Fibroblast of lung (primary cell): ENCODE measurements at regions not wholly inside any gene's neighbourhood (a gene's known extent, or its start where the extent isn't known, plus 50 kb on each side); places are given as distances from the start of the nearest gene placed in this dataset.

Experiments used
- DNase-seq, 2 donors: peaks; one replicate each; pipeline versions ENCODE4 v3.0.0 to v3.0.0-alpha.2; 2010; ENCODE audit warnings: low read depth in 2 of 2
- H2AFZ ChIP-seq: 2 replicates; pipeline ENCODE4 v1.5.1; 2012; ENCODE audit warnings: low read length, control low read depth, inconsistent platforms
- H3K27ac ChIP-seq: 2 replicates; pipeline ENCODE4 v1.5.1; 2011; ENCODE audit warnings: low read length, control low read depth; ENCODE audit not compliant: insufficient read depth
- H3K27me3 ChIP-seq: 2 replicates; pipeline ENCODE4 v1.5.1; 2011; ENCODE audit warnings: mild to moderate bottlenecking, low read length; ENCODE audit not compliant: control insufficient read depth, insufficient read depth
- H3K36me3 ChIP-seq: 2 replicates; pipeline ENCODE4 v1.5.1; 2011; ENCODE audit warnings: low read length; ENCODE audit not compliant: control insufficient read depth, insufficient read depth
- H3K4me1 ChIP-seq: 2 replicates; pipeline ENCODE4 v1.5.1; 2011; ENCODE audit warnings: low read length; ENCODE audit not compliant: control insufficient read depth, insufficient read depth; ENCODE audit errors: extremely low read depth
- H3K4me2 ChIP-seq: 2 replicates; pipeline ENCODE4 v1.5.1; 2011; ENCODE audit warnings: low read length, control low read depth; ENCODE audit not compliant: insufficient read depth; ENCODE audit errors: extremely low read depth
- H3K4me3 ChIP-seq, 4 experiments: fragments of 200-600 bp in 1 of 4; sonication (generic) in 1 of 4; replicated peaks in 1 of 4; 2 replicates each; pipeline ENCODE4 v1.5.1; 2011 to 2016; ENCODE audit warnings: low read length in 4 of 4, low read depth in 3 of 4, mild to moderate bottlenecking in 3 of 4, control low read depth in 2 of 4, inconsistent platforms in 1 of 4, mixed read lengths in 1 of 4; ENCODE audit not compliant: insufficient read depth in 1 of 4; ENCODE audit errors: control extremely low read depth in 1 of 4
- H3K79me2 ChIP-seq: 2 replicates; pipeline ENCODE4 v1.5.1; 2012; ENCODE audit warnings: mild to moderate bottlenecking, low read length, inconsistent platforms; ENCODE audit not compliant: control insufficient read depth, insufficient read depth
- H3K9ac ChIP-seq: 2 replicates; pipeline ENCODE4 v1.5.1; 2011; ENCODE audit warnings: mild to moderate bottlenecking, low read length, control low read depth; ENCODE audit not compliant: insufficient read depth
- H3K9me3 ChIP-seq: 2 replicates; pipeline ENCODE4 v1.5.1; 2012; ENCODE audit warnings: low read depth, low read length; ENCODE audit not compliant: control insufficient read depth, insufficient read depth
- H4K20me1 ChIP-seq: 2 replicates; pipeline ENCODE4 v1.5.1; 2011; ENCODE audit warnings: low read length; ENCODE audit not compliant: control insufficient read depth, insufficient read depth; ENCODE audit errors: extremely low read depth
- CTCF ChIP-seq, 2 donors: IDR thresholded peaks in 1 of 2; conservative IDR thresholded peaks in 1 of 2; 1 replicate in 1 of 2; 2 replicates in 1 of 2; pipeline ENCODE4 v1.5.1; 2011 to 2012; ENCODE audit warnings: low read length in 2 of 2, control low read depth in 1 of 2, inconsistent platforms in 1 of 2, low read depth in 1 of 2, mild to moderate bottlenecking in 1 of 2
- EZH2 ChIP-seq: IDR thresholded peaks from 2 replicates; pipeline ENCODE4 v1.5.1; 2012; ENCODE audit warnings: low read length, control low read depth, mild to moderate bottlenecking; ENCODE audit errors: missing control alignments

DNA sequence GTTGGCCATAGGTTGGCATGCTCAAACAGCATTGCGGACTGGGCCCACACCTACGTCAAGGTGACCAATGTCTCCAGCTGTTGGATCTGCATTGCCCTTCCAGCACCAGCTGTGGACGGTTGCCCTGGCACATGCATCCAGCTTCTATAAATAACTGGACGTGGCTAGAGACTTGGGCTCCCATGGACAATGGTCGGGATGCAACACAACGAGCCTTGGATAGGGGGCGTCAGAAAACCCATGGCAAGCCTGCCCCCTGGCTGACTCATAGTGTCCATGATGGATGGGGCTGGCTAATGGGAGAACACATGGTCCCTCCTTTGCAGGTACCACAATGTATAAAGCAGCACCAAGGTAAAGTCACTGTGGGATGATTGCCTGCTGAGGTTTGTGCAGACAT, 331.6 kb upstream of the FAR2 start:
- DNase-seq = no peak
- no peak overlapping the region for H3K9ac ChIP-seq
- no peak overlapping the region for H3K4me3 ChIP-seq
- no peak overlapping the region for H2AFZ ChIP-seq
- H3K27ac ChIP-seq = no peak overlapping the region
- H3K27me3 ChIP-seq = no peaks in the 10 kb centered on the region
- no peaks in the 10 kb centered on the region for H3K36me3 ChIP-seq
- H3K4me2 ChIP-seq = no peak overlapping the region
- no peaks in the 10 kb centered on the region for H3K79me2 ChIP-seq
- no peaks in the 10 kb centered on the region for H3K9me3 ChIP-seq
- no peaks in the 10 kb centered on the region for H3K4me1 ChIP-seq
- no peaks in the 10 kb centered on the region for H4K20me1 ChIP-seq
- TF ChIP-seq EZH2 = no peak
- no peak for TF ChIP-seq CTCF (conservative IDR thresholded peaks at IDR 0.05 in 1 of 2, IDR thresholded peaks at IDR 0.05 in 1 of 2; ENCODE audit: low read depth in 1 of 2, low read length in 2 of 2)

- Histone ChIP-seq H3K4me2 (no peak overlapping the region), H4K20me1 (no peaks in the 10 kb centered on the region), H3K4me1 (no peaks in the 10 kb centered on the region), H2AFZ (no peak overlapping the region), H3K36me3 (no peaks in the 10 kb centered on the region), H3K79me2 (no peaks in the 10 kb centered on the region), H3K9me3 (no peaks in the 10 kb centered on the region), H3K27me3 (no peaks in the 10 kb centered on the region), H3K27ac (no peak overlapping the region), H3K4me3 (no peak overlapping the region), H3K9ac (no peak overlapping the region)
- TF ChIP-seq CTCF (conservative IDR thresholded peaks at IDR 0.05 in 1 of 2, IDR thresholded peaks at IDR 0.05 in 1 of 2; ENCODE audit: low read depth in 1 of 2, low read length in 2 of 2) = no peak
- no peak for TF ChIP-seq EZH2
- DNase-seq = no peak
These were observed 324.8 kb upstream of the FAR2 start for GRCh38 chr12:28824193-28824846.

DNA sequence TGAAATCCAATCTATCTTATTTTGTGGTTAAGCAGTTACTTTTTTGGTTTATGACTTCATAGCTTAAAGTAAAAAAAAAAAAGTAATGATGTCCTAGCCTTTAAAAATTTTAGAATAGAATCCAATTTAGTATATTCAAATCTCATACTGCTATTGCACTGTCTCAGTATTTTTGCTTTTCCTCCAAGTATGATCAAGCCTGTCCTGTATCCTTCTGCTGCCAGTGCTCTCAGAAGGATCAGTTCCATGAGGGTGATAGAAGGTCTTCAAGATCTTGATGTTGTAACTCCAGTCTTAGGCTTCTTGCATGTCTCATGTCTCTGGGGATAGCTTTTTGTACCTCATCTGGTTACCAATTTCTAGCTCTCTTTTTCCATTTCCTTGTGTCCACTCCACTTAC, 324.2 kb upstream of the FAR2 start:
- TF ChIP-seq CTCF (conservative IDR thresholded peaks at IDR 0.05 in 1 of 2, IDR thresholded peaks at IDR 0.05 in 1 of 2; ENCODE audit: low read depth in 1 of 2, low read length in 2 of 2) = no peak
- TF ChIP-seq EZH2 = no peak
- no peaks in the 10 kb centered on the region for H3K79me2 ChIP-seq
- H3K27me3 ChIP-seq = no peaks in the 10 kb centered on the region

More for the DNA sequence above, 324.2 kb upstream of the FAR2 start:
- H3K9me3 ChIP-seq = no peaks in the 10 kb centered on the region
- no peak overlapping the region for H3K4me3 ChIP-seq
- no peaks in the 10 kb centered on the region for H3K36me3 ChIP-seq
- no peak overlapping the region for H2AFZ ChIP-seq
- H3K9ac ChIP-seq = no peak overlapping the region
- no peak overlapping the region for H3K27ac ChIP-seq
- no peak overlapping the region for H3K4me2 ChIP-seq
- H4K20me1 ChIP-seq = no peaks in the 10 kb centered on the region
- no peak for DNase-seq
- H3K4me1 ChIP-seq = no peaks in the 10 kb centered on the region
